GM19452 (cell line): ENCODE measurements at regions not wholly inside any gene's neighbourhood (a gene's known extent, or its start where the extent isn't known, plus 50 kb on each side); places are given as distances from the start of the nearest gene placed in this dataset.

ENCODE experiments used
- ATAC-seq: cut with Tn5 transposase; IDR thresholded peaks from one replicate; pipeline ENCODE4 v1.9.1; 2021; ENCODE audit not compliant: unreplicated experiment

DNA sequence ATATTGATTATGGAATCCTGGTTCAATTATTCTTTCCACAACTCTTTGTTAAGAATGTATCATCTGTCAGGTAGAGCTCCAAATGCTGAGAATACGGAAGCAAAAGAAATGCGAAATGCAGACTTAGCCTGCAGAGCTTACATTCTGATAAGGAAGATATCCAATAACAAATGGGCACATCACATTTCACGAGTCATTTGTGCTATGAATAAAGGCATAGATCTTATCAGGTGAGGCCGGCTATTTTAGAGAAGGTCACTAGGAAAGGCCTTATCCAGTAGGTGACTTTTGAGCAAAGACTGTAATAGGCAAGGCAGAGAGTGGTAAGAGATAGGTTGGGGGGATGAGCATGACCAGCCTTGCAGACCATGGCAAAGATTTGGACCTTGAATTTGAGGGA lies 174.3 kb upstream of the SERPINE2 start:
- no peak for ATAC-seq

DNA sequence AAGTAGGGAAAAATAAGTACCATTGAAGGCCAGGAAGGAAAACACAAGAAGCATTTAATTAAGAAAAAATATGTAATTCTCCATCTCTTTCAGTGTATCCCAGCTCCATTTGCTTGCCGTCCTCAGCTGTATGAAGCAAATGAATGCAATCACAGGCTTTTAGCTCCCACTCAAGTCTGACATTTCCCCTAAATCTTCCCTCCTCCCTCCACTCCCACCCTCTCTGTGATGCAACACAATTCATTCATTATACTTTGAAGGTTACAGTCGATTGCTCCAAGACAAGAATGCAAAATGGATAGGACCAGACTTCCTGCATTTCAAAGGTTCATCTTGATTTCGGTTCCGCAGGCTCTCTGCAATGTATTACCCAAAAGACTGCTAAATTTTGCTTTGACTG lies 172.7 kb upstream of the SERPINE2 start:
- no peak for ATAC-seq

- ATAC-seq = no peak
These were observed 172.0 kb upstream of the SERPINE2 start for GRCh38 chr2:224211181-224211480.

DNA sequence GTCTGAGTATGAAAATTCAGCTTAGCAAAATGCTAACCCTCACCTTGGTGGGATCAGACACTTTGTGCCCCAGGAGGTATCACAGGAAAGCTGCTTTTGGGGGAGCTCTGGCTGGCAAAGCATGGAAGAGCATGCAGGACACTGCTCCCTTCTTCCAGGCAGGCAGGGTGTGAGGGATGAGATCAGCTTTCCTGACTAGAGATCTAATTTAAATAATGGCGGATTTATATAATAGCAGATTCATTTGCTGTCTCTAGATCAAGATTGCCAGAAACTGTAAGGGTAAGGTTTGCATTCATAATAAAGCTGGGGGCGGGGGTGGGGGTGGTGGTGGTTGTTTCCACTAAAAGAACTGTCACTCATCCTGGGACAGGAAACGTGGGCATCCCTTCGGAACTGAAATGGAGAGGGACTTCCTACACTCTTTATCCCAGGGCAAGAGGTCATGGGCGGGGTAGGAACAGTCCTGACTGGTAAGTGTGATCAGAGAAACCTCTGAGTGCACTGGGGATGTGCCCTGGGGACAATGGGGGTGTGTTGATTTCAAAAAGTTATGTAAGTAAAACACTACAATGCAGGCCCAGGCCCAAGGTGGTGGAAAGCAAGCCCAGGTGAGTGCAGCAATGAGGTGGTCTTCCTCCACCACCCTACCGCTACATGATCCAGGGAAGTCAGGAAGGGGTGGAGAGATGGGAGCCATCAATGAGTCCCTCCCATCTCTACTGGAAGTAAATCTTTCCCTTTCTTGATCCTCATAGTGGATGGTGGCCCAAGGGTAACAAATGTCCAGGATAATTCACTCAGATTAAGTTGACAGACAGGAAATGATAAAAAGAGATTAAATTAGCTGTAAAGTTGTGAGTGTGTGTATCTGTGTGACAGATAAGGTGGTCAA lies 171.4 kb upstream of the SERPINE2 start:
- ATAC-seq = no peak

- ATAC-seq = no peak
These were observed 170.6 kb upstream of the SERPINE2 start for GRCh38 chr2:224209555-224210285.

- no peak for ATAC-seq
These were observed 169.4 kb upstream of the SERPINE2 start for GRCh38 chr2:224208443-224208842.

DNA sequence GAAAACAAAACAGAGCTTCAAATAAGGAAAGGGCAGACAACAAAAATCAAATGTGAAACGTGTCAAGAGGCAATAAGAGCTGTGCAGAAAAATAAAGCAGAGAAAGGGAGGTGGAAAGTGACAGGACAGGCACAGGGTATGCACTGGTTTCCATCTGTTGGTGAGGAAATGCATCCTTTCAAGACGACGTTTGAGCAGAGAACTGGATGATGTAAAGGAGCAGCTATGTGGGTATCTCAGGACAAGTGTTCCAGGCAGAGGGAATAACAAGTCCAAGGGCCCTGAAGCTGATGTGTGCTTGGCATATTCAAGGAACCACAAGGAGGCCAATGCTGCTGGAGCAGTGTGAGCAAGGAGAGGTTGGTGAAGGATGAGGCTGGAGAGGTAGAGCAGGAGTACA lies 168.9 kb upstream of the SERPINE2 start:
- no peak for ATAC-seq

DNA sequence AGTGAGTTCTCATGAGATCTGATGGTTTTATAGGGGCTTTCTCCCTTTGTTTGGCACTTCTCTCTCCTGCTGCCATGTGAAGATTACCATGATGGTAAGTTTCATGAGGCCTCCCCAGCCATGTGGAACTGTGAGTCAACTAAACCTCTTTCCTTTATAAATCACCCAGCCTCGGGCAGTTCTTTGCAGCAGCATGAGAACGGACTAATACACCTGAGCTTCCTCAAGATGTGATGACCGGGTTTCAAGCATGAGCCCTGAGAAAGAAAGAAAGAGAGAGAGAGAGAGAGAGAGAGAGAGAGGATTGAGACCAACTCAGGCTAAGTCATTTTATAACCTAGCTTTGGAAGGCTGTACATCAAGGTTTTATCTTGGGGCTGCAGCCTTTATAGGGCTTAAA lies 167.7 kb upstream of the SERPINE2 start:
- no peak for ATAC-seq

GRCh38 chr2:224202281-224202865 lies 163.3 kb upstream of the SERPINE2 start:
- ATAC-seq = no peak

- ATAC-seq = no peak
These were observed 159.3 kb upstream of the SERPINE2 start for GRCh38 chr2:224198436-224198835.

GRCh38 chr2:224196810-224197209 lies 157.7 kb upstream of the SERPINE2 start:
- no peak for ATAC-seq

GRCh38 chr2:224195925-224196571 lies 157.0 kb upstream of the SERPINE2 start:
- ATAC-seq = no peak

DNA sequence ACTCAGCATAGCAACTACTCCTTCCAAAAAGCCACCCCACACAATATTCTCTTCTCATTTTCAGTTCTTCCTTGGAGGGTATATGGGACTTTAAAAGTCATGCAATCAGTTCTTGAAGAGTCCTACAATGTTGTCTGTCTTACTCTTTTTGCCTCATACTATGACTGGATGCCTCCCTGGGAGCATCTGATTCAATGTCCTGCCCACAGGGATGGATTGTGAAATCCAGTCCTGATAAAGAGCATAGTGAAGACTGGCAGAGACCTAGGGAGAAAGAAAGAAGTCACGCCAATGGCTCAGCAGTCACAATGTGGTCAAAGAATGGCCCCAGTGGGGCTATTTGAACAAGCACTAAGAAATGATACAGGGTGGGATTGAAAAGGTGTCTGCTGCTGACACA lies 155.1 kb upstream of the SERPINE2 start:
- ATAC-seq = no peak

DNA sequence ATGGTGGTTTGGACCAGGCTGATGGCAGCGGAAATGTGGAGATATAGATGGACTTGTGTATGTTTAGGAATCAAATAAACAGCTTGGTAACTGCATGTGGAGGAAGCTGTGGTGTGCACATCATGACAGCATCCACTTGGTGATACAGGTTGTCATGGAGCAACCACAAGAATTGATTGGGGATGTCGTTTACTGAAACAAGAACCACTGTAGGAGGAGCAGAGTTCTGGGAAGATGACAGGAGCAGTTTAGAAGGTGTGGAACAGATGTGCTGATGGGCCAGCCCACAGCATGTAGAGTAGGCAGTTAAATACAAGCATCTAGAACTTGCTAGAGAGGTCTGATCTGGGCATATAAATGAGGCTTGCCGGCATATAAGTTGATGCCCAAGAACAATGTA lies 152.4 kb upstream of the SERPINE2 start:
- no peak for ATAC-seq

DNA sequence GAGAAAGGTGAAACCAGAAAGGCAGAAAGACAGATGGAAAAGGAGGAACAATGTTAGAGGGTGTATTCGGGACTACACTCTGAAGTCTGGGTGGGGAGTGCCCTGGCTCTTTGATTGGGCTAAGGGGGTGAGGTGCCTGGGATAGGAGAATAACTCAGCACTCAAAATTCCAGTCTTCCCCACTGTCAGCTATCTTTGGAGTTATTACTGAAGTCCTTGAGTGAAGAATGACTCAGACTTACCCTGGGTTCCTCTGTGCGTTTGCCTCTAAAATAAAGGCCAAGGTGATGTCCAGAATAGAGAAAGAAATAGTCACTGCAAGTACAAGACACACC lies 151.8 kb upstream of the SERPINE2 start:
- no peak for ATAC-seq

DNA sequence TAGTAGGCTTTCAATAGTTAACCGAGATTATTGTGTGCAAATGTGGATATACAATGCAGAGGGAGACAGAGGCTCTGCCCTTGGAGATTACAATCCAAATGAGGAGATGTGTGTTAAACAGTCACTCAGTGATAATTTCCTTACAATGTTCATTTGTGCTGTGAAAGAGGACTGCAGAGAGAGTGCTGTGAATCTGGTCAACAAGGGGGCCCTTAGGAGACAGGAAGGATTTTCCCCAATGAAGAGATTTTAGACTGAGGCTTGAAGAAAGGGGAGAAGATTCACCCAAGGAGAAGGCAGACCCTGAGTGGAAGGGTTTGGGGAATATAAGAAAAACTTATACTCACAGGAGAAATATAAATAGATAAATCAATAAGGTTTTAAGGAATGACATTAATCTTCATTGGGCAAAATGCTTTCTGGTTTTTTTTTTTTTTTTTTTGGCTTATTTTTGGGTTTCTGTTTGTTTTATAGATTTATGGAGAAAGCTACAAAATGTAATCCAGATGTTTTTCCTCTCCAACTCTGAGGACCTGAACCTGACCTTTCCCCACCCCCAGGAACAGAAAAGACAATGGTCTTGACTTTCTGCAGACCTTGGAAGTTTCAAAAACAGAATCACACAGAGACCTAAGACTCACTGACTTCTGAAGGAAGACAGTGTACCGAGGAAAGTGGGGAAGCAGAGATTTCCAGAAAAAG lies 151.3 kb upstream of the SERPINE2 start:
- no peak for ATAC-seq

- ATAC-seq = no peak
These were observed 148.1 kb upstream of the SERPINE2 start for GRCh38 chr2:224187220-224187619.

- no peak for ATAC-seq
These were observed 146.0 kb upstream of the SERPINE2 start for GRCh38 chr2:224185023-224185601.

DNA sequence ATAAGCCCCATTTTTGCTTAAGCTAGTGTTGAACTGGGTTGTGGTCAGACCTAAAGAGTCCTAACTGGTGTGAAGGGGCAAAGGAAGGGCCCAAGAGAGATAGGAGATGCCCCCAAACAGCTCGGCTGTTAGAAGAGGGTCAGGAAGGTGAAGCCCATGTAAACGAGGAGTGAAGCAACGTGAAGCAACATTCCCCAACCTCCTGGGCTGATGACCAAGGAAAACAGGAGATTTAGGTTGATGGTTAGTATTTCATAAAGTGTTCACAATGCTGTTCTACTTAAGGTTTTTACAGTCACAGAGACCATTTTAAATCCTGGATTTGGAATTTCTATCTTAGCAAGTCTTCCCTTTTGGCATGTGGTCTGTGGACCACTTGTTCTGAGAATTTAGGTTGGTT lies 144.0 kb upstream of the SERPINE2 start:
- ATAC-seq = no peak

GRCh38 chr2:224182498-224182897 lies 143.4 kb upstream of the SERPINE2 start:
- no peak for ATAC-seq
